ENCODE measurements at regions not wholly inside any gene's neighbourhood (a gene's known extent, or its start where the extent isn't known, plus 50 kb on each side); places are given as distances from the start of the nearest gene placed in this dataset.

DNA sequence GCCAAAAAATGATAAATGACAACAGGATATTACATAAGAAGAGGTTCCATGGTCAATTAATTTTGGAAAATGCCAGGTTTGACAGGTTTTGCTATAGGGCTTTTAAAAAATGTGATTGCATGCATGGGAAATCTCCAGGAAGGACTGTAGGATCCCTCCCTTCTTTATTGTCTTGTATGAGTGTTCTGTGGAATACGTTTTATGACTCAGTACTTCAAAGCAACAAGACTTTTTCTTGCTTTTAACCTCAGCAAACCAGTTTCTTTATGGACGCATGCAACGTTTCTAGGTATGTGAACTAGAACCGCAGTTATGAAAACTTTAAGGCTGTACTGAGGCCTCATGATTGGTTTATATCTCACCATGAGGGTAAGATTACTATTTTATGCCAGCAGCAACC is 76.6 kb upstream of the NTRK2 start:
- no peaks in the 10 kb centered on the region for H3K4me1 Mint-ChIP-seq (ENCODE audit: unreplicated experiment)
- no peaks in the 10 kb centered on the region for H3K9me3 Mint-ChIP-seq (ENCODE audit: unreplicated experiment)
- peaks cover 9% of the 10 kb centered on the region for H3K27me3 Mint-ChIP-seq (ENCODE audit: unreplicated experiment)
- H3K4me3 Mint-ChIP-seq (ENCODE audit: unreplicated experiment) = no peak overlapping the region
- TF ChIP-seq, protein P1, sequence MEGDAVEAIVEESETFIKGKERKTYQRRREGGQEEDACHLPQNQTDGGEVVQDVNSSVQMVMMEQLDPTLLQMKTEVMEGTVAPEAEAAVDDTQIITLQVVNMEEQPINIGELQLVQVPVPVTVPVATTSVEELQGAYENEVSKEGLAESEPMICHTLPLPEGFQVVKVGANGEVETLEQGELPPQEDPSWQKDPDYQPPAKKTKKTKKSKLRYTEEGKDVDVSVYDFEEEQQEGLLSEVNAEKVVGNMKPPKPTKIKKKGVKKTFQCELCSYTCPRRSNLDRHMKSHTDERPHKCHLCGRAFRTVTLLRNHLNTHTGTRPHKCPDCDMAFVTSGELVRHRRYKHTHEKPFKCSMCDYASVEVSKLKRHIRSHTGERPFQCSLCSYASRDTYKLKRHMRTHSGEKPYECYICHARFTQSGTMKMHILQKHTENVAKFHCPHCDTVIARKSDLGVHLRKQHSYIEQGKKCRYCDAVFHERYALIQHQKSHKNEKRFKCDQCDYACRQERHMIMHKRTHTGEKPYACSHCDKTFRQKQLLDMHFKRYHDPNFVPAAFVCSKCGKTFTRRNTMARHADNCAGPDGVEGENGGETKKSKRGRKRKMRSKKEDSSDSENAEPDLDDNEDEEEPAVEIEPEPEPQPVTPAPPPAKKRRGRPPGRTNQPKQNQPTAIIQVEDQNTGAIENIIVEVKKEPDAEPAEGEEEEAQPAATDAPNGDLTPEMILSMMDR (IDR thresholded peaks at IDR 0.05) = no peak
- no peak for DNase-seq (ENCODE audit: extremely low spot score, unreplicated experiment)
- no peaks in the 10 kb centered on the region for H3K36me3 Mint-ChIP-seq (ENCODE audit: unreplicated experiment)
- H3K27ac Mint-ChIP-seq (ENCODE audit: unreplicated experiment) = no peak overlapping the region

DNA sequence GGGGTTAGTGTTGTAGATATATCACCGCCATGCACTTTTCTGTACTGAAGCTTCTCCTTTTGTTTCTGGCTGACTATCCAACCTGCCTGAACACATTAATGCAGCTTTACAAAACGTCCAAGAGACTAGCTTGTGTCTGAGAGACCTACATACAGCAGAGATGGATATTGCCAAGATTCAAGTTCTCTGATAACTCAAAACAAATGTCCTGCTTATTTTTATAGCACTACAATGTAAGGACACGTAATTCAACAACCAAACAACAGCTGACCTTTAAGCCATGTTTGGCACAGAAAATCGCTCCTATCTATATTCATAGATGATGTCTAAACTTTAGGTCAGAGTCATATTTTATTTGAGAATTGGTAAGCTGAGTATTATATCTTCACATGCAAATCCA is 76.2 kb upstream of the NTRK2 start:
- H3K36me3 Mint-ChIP-seq (ENCODE audit: unreplicated experiment) = no peaks in the 10 kb centered on the region
- DNase-seq (ENCODE audit: extremely low spot score, unreplicated experiment) = no peak
- H3K27ac Mint-ChIP-seq (ENCODE audit: unreplicated experiment) = no peak overlapping the region
- H3K9me3 Mint-ChIP-seq (ENCODE audit: unreplicated experiment) = no peaks in the 10 kb centered on the region
- H3K4me1 Mint-ChIP-seq (ENCODE audit: unreplicated experiment) = no peaks in the 10 kb centered on the region
- peaks cover 8% of the 10 kb centered on the region for H3K27me3 Mint-ChIP-seq (ENCODE audit: unreplicated experiment)
- TF ChIP-seq, protein P1 (IDR thresholded peaks at IDR 0.05) = no peak
- H3K4me3 Mint-ChIP-seq (ENCODE audit: unreplicated experiment) = no peak overlapping the region

DNA sequence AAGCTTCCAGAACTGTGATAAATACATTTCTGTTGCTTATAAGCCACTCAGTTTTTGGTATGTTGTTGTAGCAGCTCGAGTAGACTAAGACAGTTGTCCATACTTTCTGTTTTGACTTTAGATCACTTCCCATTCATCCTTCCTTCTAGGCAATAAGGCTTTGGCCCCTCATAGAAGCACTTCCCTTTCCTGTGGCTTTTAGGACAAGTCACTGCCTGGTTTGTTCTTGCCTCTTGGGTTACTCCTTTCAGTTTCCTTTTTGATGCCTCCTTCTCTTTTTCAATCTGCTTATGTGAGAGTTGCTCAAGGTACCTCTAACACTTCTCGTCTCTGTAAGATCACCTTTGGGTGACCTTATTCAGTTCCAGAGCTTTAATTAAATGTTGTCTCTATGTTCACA is 72.4 kb upstream of the NTRK2 start:
- no peaks in the 10 kb centered on the region for H3K4me1 Mint-ChIP-seq (ENCODE audit: unreplicated experiment)
- DNase-seq (ENCODE audit: extremely low spot score, unreplicated experiment) = no peak
- TF ChIP-seq, protein P1 (IDR thresholded peaks at IDR 0.05) = no peak
- H3K9me3 Mint-ChIP-seq (ENCODE audit: unreplicated experiment) = no peaks in the 10 kb centered on the region
- H3K27me3 Mint-ChIP-seq (ENCODE audit: unreplicated experiment) = peaks cover 4% of the 10 kb centered on the region
- H3K4me3 Mint-ChIP-seq (ENCODE audit: unreplicated experiment) = no peak overlapping the region
- no peaks in the 10 kb centered on the region for H3K36me3 Mint-ChIP-seq (ENCODE audit: unreplicated experiment)
- H3K27ac Mint-ChIP-seq (ENCODE audit: unreplicated experiment) = no peak overlapping the region

DNA sequence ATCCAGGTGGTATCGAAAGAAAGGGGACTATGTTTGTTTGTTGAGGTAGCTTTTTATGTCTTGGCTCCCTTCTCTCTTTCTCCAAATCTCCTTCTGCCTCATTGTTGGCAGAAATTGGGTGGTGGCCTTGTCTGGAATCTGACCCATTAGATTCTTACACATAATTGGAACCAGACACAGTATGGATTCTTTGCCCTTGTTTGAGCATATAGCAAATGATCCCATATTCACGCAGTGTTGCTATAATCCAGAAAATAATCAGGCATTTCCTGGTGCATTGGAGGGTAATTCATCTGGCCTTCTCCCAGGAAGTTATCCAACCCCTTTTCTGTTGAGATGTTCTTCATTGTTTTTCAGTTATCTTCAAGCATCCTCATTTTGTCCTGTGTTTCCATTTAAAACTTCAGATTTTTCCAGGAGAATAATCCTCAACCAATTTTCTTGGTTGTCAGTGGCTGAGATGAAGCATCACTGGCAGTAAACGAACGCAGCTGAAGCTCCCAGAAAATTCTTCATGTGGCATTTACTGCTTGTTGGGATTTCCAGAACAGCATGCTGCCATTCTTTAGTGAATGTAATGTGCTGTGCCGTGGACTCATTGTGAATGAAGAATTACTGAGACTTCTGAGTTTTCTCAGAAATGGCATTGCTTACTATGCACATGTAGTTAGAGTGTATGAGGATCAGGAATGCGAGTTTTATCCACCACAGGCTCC is 70.5 kb upstream of the NTRK2 start:
- TF ChIP-seq, protein P1 (IDR thresholded peaks at IDR 0.05) = no peak
- Mint-ChIP-seq H3K27me3 (ENCODE audit: unreplicated experiment) (peaks cover 2% of the 10 kb centered on the region), H3K4me1 (ENCODE audit: unreplicated experiment) (no peaks in the 10 kb centered on the region), H3K9me3 (ENCODE audit: unreplicated experiment) (no peaks in the 10 kb centered on the region), H3K27ac (ENCODE audit: unreplicated experiment) (no peak overlapping the region), H3K36me3 (ENCODE audit: unreplicated experiment) (no peaks in the 10 kb centered on the region), H3K4me3 (ENCODE audit: unreplicated experiment) (no peak overlapping the region)
- DNase-seq (ENCODE audit: extremely low spot score, unreplicated experiment) = no peak

DNA sequence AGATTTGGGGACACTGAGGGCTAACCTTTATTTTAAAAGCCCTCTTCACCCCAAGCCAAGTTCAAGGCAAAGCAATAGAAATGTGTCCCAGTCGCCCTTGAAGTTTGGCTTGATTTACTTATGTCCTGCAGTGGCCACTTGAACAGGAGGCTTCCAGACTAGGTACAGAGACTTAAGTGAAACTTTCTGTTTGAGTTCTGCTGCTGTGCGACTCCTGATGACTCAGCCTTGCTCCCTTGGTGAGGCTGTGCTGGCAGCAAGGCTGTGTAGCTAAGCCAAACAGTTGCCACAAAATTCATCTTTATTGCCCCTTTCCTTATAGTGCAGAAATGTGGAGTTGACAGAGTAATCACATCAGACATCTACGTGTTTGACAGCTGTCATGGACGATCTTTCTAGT is 68.8 kb upstream of the NTRK2 start:
- no peak for DNase-seq (ENCODE audit: extremely low spot score, unreplicated experiment)
- Mint-ChIP-seq H3K27ac (ENCODE audit: unreplicated experiment) (no peak overlapping the region), H3K4me3 (ENCODE audit: unreplicated experiment) (no peak overlapping the region), H3K36me3 (ENCODE audit: unreplicated experiment) (no peaks in the 10 kb centered on the region), H3K4me1 (ENCODE audit: unreplicated experiment) (no peaks in the 10 kb centered on the region), H3K27me3 (ENCODE audit: unreplicated experiment) (peaks cover 2% of the 10 kb centered on the region), H3K9me3 (ENCODE audit: unreplicated experiment) (no peaks in the 10 kb centered on the region)
- TF ChIP-seq, protein P1 (IDR thresholded peaks at IDR 0.05) = no peak
